CD1c-positive myeloid dendritic cell (primary cell): ENCODE measurements at regions not wholly inside any gene's neighbourhood (a gene's known extent, or its start where the extent isn't known, plus 50 kb on each side); places are given as distances from the start of the nearest gene placed in this dataset.

Experiments
- DNase-seq: peaks from one replicate; pipeline ENCODE4 v3.0.0-alpha.2; 2016; ENCODE audit errors: extremely low spot score

GRCh38 chr6:53216301-53216700 lies 67.7 kb upstream of the GCM1 start:
- DNase-seq: no peak

GRCh38 chr6:53214172-53214571 lies 65.5 kb upstream of the GCM1 start:
- DNase-seq: no peak

GRCh38 chr6:53210811-53211210 lies 62.2 kb upstream of the GCM1 start:
- DNase-seq: no peak

- no peak for DNase-seq
These were observed 61.0 kb upstream of the GCM1 start for GRCh38 chr6:53209681-53210080.

- no peak for DNase-seq
These were observed 57.1 kb upstream of the GCM1 start for GRCh38 chr6:53205778-53206177.

- no peak for DNase-seq
These were observed 54.8 kb upstream of the GCM1 start for GRCh38 chr6:53203483-53203882.

GRCh38 chr6:53202052-53202451 lies 53.4 kb upstream of the GCM1 start:
- DNase-seq: no peak

- DNase-seq: no peak
These were observed 52.6 kb upstream of the GCM1 start for GRCh38 chr6:53201270-53201669.

- DNase-seq: no peak
These were observed 51.1 kb upstream of the GCM1 start for GRCh38 chr6:53199765-53200164.

GRCh38 chr6:53199156-53199555 lies 50.5 kb upstream of the GCM1 start:
- DNase-seq: peak; percentile 79
